Liver (tissue), 8 donors: ENCODE measurements at regions not wholly inside any gene's neighbourhood (a gene's known extent, or its start where the extent isn't known, plus 50 kb on each side); places are given as distances from the start of the nearest gene placed in this dataset.
A peak's percentile ranks its signal among the peaks of the same experiment; 100 is the strongest.

Source experiments
- DNase-seq: peaks from one replicate; pipeline ENCODE4 v3.0.0-alpha.2; 2017; ENCODE audit warnings: low spot score
- H3K27ac ChIP-seq, 2 donors: one replicate each; pipeline ENCODE4 v1.7.0; 2013; ENCODE audit warnings: inconsistent platforms in 2 of 2, low read length in 2 of 2, control low read depth in 1 of 2, low read depth in 1 of 2, mild to moderate bottlenecking in 1 of 2
- H3K27me3 ChIP-seq, 4 donors: one replicate each; pipeline versions ENCODE4 v1.6.1 to v1.7.0; 2013; ENCODE audit warnings: low read length in 3 of 4, inconsistent platforms in 1 of 4, mild to moderate bottlenecking in 1 of 4, moderate library complexity in 1 of 4; ENCODE audit not compliant: control insufficient read depth in 4 of 4, insufficient read depth in 4 of 4
- H3K36me3 ChIP-seq, 4 donors: one replicate each; pipeline versions ENCODE4 v1.6.1 to v1.7.0; 2013; ENCODE audit warnings: low read length in 3 of 4, mild to moderate bottlenecking in 3 of 4, low read depth in 1 of 4, moderate library complexity in 1 of 4; ENCODE audit not compliant: control insufficient read depth in 4 of 4, insufficient read depth in 3 of 4
- H3K4me1 ChIP-seq, 4 donors: one replicate each; pipeline versions ENCODE4 v1.6.1 to v1.7.0; 2013; ENCODE audit warnings: low read length in 3 of 4, mild to moderate bottlenecking in 3 of 4, moderate library complexity in 1 of 4; ENCODE audit not compliant: control insufficient read depth in 4 of 4, insufficient read depth in 4 of 4
- H3K4me3 ChIP-seq, 3 donors: one replicate each; pipeline versions ENCODE4 v1.6.1 to v1.7.0; 2013; ENCODE audit warnings: low read length in 3 of 3, control low read depth in 1 of 3, low read depth in 1 of 3, mild to moderate bottlenecking in 1 of 3
- H3K9ac ChIP-seq, 2 donors: one replicate each; pipeline ENCODE4 v1.7.0; 2013; ENCODE audit warnings: low read length in 2 of 2, mild to moderate bottlenecking in 2 of 2, moderate library complexity in 2 of 2, control low read depth in 1 of 2, low read depth in 1 of 2
- H3K9me3 ChIP-seq, 4 donors: one replicate each; pipeline versions ENCODE4 v1.6.1 to v1.7.0; 2013; ENCODE audit warnings: low read length in 3 of 4; ENCODE audit not compliant: control insufficient read depth in 4 of 4
- ATF3 ChIP-seq: IDR thresholded peaks from 2 replicates; pipeline ENCODE4 v1.6.1; 2016; ENCODE audit warnings: antibody characterized with exemption
- CTCF ChIP-seq: fragments of 150-350 bp; IDR thresholded peaks from 2 replicates; pipeline ENCODE4 v1.5.1; 2017; ENCODE audit warnings: improper control_type of control experiment, low read depth, low read length; ENCODE audit not compliant: missing input control
- EGR1 ChIP-seq, 2 donors: IDR thresholded peaks; 2 replicates each; pipeline ENCODE4 v1.6.1; 2016 to 2018; ENCODE audit warnings: antibody characterized with exemption in 2 of 2, low read depth in 2 of 2
- FOXA1 ChIP-seq: IDR thresholded peaks from 2 replicates; pipeline ENCODE4 v1.6.1; 2016; ENCODE audit warnings: antibody characterized with exemption
- FOXA2 ChIP-seq: IDR thresholded peaks from 2 replicates; pipeline ENCODE4 v1.6.1; 2016; ENCODE audit warnings: antibody characterized with exemption
- GABPA ChIP-seq, 2 donors: IDR thresholded peaks in 1 of 2; conservative IDR thresholded peaks in 1 of 2; 2 replicates each; pipeline ENCODE4 v1.6.1; 2016; ENCODE audit warnings: antibody characterized with exemption in 2 of 2, mild to moderate bottlenecking in 1 of 2, moderate library complexity in 1 of 2
- HNF4A ChIP-seq, 2 donors: conservative IDR thresholded peaks; 2 replicates each; pipeline ENCODE4 v1.6.1; 2016; ENCODE audit warnings: antibody characterized with exemption in 2 of 2, mild to moderate bottlenecking in 2 of 2
- HNF4G ChIP-seq: IDR thresholded peaks from 2 replicates; pipeline ENCODE4 v1.6.1; 2016; ENCODE audit warnings: antibody characterized with exemption
- MAX ChIP-seq: IDR thresholded peaks from 2 replicates; pipeline ENCODE4 v1.6.1; 2016; ENCODE audit warnings: antibody characterized with exemption
- NR2F2 ChIP-seq: IDR thresholded peaks from 2 replicates; pipeline ENCODE4 v1.6.1; 2016; ENCODE audit warnings: antibody characterized with exemption
- REST ChIP-seq: IDR thresholded peaks from 2 replicates; pipeline ENCODE4 v1.6.1; 2016; ENCODE audit warnings: antibody characterized with exemption, mild to moderate bottlenecking
- RXRA ChIP-seq, 2 donors: IDR thresholded peaks; 2 replicates each; pipeline ENCODE4 v1.6.1; 2017 to 2018; ENCODE audit warnings: antibody characterized with exemption in 2 of 2, mild to moderate bottlenecking in 1 of 2
- SP1 ChIP-seq: IDR thresholded peaks from 2 replicates; pipeline ENCODE4 v1.6.1; 2018; ENCODE audit warnings: antibody characterized with exemption, mild to moderate bottlenecking
- TAF1 ChIP-seq: conservative IDR thresholded peaks from 2 replicates; pipeline ENCODE4 v1.6.1; 2016; ENCODE audit warnings: antibody characterized with exemption, mild to moderate bottlenecking
- YY1 ChIP-seq: IDR thresholded peaks from 2 replicates; pipeline ENCODE4 v1.6.1; 2016; ENCODE audit warnings: antibody characterized with exemption, mild to moderate bottlenecking
- ZBTB33 ChIP-seq: IDR thresholded peaks from 2 replicates; pipeline ENCODE4 v1.6.1; 2016; ENCODE audit warnings: antibody characterized with exemption
- WGBS: extraction: QIAGEN DNeasy Blood & Tissue Kit; methylation state at CpG from one replicate; pipeline ENCODE4 v1.1.7; 2013; 5-methylcytosine and 5-hydroxymethylcytosine counted together
- donor health status: healthy.
- donor health status: healthy.
- donor health status: healthy.
- donor health status: healthy.
- donor health status: healthy.

- DNase-seq = no peak
- peaks cover 0 to 5% (median 0%) of the 10 kb centered on the region in 4 donors for H3K9me3 ChIP-seq
- TF ChIP-seq NR2F2 (no peak), EGR1 (IDR thresholded peaks at IDR 0.05; ENCODE audit: low read depth in 2 of 2) (no peak), HNF4A (conservative IDR thresholded peaks at IDR 0.05) (peak in 1 of 2 donors; percentile 11), YY1 (no peak), REST (no peak), CTCF (no peak)
- H3K27me3 ChIP-seq = peaks cover 0 to 5% (median 0%) of the 10 kb centered on the region in 4 donors
- no peaks in the 10 kb centered on the region for H3K36me3 ChIP-seq
- H3K4me3 ChIP-seq = no peak overlapping the region
- no peaks in the 10 kb centered on the region for H3K4me1 ChIP-seq
- H3K27ac ChIP-seq = no peak overlapping the region
- no peak overlapping the region for H3K9ac ChIP-seq
These were observed 400.8 kb downstream of the GPM6A start for GRCh38 chr4:175411251-175411650.

GRCh38 chr4:175412161-175412560 lies 399.9 kb downstream of the GPM6A start:
- WGBS = 39% methylated on average over 3 of the region's 3 CpGs
- Histone ChIP-seq H3K4me3 (no peak overlapping the region), H3K27ac (no peak overlapping the region), H3K36me3 (no peaks in the 10 kb centered on the region), H3K27me3 (peaks cover 0 to 5% (median 0%) of the 10 kb centered on the region in 4 donors), H3K9me3 (peaks cover 0 to 5% (median 0%) of the 10 kb centered on the region in 4 donors), H3K9ac (no peak overlapping the region), H3K4me1 (no peaks in the 10 kb centered on the region)
- no peak for DNase-seq
- TF ChIP-seq FOXA2 (no peak), ZBTB33 (no peak), FOXA1 (no peak), MAX (no peak), GABPA (IDR thresholded peaks at IDR 0.05 in 1 of 2, conservative IDR thresholded peaks at IDR 0.05 in 1 of 2) (no peak), ATF3 (no peak), YY1 (no peak), HNF4G (no peak), SP1 (no peak), TAF1 (no peak), RXRA (IDR thresholded peaks at IDR 0.05) (no peak), EGR1 (IDR thresholded peaks at IDR 0.05; ENCODE audit: low read depth in 2 of 2) (no peak), HNF4A (conservative IDR thresholded peaks at IDR 0.05) (no peak)
